HG03060 (cell line): ENCODE measurements at regions not wholly inside any gene's neighbourhood (a gene's known extent, or its start where the extent isn't known, plus 50 kb on each side); places are given as distances from the start of the nearest gene placed in this dataset.
A peak's percentile ranks its signal among the peaks of the same experiment; 100 is the strongest.

Experiments used
- ATAC-seq: cut with Tn5 transposase; IDR thresholded peaks from one replicate; pipeline ENCODE4 v1.9.1; 2021; ENCODE audit warnings: low read depth, moderate number of reproducible peaks; ENCODE audit not compliant: unreplicated experiment

DNA sequence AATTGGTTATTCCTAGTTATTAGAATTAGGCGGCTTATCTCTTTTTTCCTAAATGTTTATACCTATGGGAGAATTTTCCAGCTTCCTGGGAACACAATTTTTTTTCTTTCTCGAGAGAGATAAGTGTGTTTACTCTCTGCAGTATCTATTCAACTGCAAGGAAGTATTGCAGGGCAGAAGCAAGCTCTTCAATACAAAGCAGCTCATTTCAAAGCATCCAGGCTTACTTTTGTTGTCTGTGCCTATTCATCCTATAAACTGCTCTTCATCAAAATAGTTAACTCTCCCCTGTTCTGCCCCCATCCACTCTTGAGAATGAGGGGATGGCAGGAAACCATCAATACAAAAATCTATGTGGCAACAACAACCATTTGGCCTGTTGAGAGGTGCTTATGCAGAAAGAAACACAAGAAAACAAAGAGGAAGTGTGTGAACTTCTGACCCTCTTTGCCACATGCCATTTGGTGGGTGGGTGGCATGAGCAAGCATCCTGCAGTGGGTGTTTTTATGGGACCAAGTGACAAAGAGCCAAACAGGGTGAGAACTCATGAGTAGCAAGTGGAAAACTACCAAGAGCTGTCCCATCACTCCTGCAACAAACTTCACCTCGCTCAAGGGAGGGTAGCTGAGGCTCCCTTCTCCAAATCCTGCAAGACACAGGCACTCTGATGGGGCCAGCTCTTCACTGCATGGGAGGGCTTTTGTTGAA is 50.6 kb upstream of the MRPS6 start:
- ATAC-seq = no peak

GRCh38 chr21:34021726-34022125 is 51.7 kb upstream of the MRPS6 start:
- no peak for ATAC-seq

DNA sequence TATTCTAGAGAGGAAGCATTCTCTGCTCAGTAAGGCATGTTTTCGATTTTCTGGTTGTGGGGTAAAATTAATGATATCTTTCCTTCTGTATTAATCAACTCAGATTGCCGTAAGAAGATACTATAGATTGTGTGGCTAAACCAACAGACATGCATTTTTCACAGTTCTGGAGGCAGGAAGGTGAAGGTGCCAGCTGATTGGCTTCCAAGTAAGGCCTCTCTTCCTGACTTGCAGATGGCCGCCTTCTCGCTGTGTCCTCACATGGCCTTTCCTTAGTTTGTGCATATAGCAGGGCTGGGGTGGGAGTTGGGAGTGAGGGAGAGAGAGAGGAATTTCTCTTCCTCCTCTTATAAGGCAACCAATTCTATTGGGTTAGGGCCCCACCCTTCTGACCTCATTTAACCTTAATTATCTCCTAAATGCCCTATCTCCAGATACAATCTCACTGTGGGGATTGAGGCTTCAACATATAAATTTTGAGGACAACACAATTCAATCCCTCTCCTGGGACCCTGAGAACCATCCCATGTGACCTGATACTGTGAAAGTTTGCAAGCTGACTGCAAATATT is 52.3 kb upstream of the MRPS6 start:
- no peak for ATAC-seq

DNA sequence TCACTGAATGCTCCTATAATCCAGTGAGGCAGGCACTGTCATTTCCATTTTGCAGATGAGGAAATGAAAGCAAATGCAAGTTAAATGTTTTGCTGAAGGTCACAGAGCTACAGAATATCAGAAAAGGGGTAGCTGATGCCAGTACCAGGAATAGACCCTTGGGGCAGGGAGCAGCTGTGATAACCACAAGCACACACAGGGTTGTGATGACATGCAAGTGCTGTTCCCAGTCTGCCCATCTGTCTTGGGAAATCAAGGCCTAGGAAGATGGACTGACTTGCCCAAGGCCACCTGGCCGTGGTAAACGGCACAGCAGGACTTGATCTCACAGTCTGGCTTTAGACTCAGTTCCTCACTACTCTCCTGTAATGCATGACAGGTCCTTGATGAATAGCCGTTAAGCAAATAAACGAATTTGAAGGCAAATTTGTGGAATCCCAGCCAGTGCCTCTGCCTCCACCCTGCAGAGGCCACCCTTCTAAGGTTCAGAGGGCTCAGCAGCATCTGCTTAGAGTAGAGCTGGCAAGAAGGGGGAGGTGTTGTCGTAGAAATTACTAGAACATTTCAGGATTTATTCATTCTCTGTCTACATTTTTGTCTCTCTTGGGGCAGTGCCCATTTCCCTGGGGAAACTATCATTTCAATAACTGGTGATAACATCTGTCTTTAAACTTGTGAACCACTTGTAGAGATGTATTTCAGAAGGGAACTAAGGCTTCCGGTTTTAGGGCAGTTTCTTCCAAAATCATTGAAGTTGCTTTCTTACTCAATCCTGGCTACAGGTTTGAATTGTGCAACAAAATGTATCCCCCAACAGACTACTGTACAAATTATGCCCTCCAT is 53.2 kb upstream of the MRPS6 start:
- peak; percentile 36 for ATAC-seq

GRCh38 chr21:34019402-34019801 is 54.0 kb upstream of the MRPS6 start:
- ATAC-seq = no peak

- no peak for ATAC-seq
These were observed 54.5 kb upstream of the MRPS6 start for GRCh38 chr21:34018910-34019309.

- ATAC-seq = no peak
These were observed 55.2 kb upstream of the MRPS6 start for GRCh38 chr21:34018185-34018584.

DNA sequence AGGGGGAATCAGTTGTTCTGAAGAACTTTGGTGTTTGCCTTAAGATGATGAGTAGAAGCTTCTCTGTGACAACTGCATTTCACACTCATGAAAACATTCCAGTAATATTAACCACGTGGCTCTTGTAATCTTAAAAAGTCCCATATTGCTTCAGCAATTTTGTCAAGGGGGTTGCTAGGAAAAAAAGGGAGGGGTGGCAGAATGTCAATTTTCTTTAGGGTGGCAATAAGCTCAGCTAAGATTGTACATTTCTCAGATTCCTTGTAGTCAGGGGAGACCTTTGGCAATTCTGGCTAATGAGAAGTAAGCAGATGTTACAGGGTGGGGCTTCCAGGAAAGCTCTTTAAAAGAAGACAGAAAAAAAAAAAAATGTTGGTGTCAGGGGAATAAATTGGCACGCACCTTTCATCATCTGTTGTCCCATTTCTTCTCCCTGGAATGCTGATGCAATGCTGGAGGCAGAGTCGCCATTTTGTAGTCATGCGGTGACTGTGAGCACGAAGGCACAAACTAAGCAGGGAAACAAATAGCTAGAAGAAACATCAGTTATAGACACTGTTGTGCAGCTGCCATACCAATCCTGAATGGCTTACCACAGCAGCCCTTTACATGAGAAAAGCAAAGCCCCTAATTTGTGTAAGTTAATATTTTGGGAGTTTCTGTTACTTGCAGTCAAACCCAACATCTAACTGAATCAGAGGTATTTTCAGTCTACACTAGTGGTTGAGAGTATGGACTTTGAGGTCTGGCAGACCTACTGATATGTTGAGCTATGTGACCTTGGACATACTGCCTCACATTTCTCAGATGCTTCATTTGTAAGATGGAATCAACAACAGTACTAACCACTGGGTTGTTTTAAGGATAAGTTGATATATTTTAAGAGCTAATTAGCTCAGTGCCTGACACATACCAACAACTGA is 56.1 kb upstream of the MRPS6 start:
- ATAC-seq = no peak

DNA sequence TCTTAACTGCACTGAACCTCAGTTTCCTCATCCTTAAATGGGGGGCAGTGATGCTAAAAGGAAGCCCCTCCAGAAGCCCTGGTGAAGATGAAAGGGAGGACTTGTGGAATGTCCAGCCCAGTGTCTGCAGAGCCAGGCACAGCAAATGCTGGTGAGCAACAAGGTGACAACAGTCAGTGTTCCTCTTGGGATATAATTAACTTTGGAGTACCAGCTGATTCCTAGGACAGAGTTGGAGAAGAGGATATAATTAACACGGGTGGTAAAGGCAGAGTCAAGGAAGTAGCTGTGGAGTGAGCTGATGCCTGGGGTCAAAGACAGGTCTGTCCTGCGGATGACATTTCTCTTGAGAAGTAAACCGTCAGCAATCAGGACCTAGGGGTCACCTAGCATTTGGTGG is 60.7 kb upstream of the MRPS6 start:
- ATAC-seq = no peak

DNA sequence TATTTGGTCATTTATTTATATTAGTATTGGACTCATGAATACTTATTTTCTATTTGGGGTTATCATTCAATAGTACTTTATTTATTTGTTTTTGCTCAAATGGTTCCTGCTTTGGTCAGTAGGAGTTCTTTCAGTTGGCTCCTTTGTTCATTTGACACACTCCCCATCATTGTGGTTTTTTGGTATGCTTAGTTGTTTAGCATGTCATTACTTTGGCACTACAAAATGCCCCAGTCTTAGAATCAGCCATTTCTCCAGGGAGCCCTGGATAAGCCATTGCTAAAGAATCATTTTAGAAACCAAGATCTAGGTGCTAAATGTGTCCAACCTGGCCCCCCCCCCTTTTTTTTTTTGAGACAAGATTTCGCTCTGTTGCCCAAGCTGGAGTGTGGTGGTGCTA is 61.7 kb upstream of the MRPS6 start:
- ATAC-seq = no peak

GRCh38 chr21:34009193-34009592 is 64.2 kb upstream of the MRPS6 start:
- ATAC-seq = no peak

DNA sequence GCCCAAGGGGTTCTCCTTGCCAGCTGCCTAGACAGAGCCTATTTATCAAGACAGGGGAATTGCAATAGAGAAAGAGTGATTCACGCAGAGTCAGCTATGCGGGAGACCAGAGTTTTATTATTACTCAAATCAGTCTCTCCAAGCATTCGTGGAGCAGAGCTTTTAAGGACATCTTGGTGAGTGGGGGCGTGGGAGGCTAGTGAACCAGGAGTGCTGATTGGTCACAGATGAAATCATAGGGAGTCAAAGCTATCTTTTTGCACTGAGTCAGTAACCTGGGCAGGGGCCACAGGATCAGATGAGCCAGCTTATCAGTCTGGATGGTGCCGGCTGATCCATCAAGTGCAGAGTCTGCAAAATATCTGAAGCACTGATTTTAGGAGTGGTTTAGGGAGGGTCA is 64.8 kb upstream of the MRPS6 start:
- no peak for ATAC-seq

- ATAC-seq = no peak
These were observed 66.7 kb upstream of the MRPS6 start for GRCh38 chr21:34006611-34007168.

GRCh38 chr21:34004974-34005373 is 68.4 kb upstream of the MRPS6 start:
- ATAC-seq = no peak

DNA sequence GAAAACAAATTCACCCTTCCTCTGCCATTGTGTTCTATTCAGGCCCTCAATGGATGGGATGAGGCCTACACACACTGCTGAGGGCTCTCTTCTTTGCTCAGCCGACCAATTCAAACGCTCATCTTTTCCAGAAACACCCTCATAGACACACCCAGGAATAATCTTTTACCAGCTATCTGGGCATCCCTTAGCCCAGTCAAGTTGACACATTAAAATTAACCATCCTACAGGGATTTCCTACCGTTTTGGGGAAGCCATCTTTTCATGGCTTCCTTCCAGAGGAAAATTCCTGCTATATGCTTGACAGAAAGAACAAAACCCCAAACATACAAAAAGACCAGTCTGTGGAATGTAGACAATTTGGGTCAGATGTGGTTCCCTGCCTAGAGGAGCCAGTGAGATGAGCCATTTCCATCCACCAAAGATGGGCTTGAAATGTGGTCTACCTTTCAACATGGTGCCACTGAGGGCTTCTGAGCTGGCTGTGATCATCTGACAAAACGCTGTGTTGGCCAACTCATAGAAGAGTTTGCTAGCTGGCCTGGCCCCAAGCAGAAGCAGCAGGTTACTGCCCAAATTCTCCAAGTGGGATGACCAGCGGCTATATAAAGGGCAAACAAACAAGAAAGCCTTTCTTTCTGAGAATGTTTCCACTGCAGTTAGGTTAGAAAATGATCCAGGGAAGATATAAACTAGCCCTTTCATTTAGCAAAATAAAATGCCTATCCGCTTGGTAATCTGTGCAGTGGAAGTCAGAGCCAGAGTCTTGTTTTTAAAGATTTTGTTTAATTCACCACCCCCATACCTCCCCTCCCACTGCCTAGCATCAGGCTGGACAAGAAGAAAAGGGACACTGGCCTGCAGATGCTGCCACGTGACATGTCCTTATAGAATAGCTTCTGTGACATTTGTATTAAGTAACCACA is 69.1 kb upstream of the MRPS6 start:
- ATAC-seq = no peak

GRCh38 chr21:34003428-34003827 is 70.0 kb upstream of the MRPS6 start:
- no peak for ATAC-seq

- no peak for ATAC-seq
These were observed 73.0 kb upstream of the MRPS6 start for GRCh38 chr21:34000375-34000774.

GRCh38 chr21:33998809-33999208 is 74.6 kb upstream of the MRPS6 start:
- ATAC-seq = no peak

DNA sequence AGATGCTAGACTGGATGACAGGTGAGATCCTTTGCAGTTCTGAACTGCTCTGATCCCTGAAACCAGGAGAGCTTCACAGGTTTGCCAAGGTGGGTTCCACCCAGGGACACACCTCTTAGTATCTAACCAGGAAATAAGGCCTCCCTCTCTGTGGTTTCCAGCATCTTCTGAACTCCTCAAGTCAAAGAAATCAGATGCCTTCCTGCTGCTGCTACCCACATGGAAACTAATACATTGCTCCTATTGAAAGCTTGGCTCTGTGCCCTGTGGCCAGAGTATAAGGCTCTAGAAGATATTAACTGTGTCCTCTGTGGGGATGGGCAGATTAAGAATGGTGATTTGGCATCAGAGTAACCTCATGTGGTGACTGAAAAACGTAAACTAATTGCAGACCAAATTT is 75.0 kb upstream of the MRPS6 start:
- ATAC-seq = no peak
